ENCODE measurements at regions not wholly inside any gene's neighbourhood (a gene's known extent, or its start where the extent isn't known, plus 50 kb on each side); places are given as distances from the start of the nearest gene placed in this dataset.

DNA sequence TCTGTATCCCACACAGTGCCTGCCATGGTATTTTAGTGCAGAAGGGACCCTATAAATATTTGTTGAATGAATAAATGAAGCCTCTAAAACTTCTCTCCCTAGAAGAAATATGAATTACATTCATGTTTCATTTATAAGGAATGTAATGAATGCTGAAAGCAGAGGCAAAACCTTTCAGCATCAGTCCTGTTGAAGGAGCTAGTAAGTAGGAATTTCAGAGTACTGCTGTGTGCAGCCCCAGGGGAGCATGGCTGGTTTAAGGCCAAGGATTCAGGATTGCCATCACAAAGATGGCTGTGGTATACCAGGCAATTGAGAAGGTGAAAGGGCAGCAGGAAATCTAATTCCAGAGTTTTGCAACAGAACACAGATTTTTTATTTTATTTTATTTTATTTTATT is 1131.4 kb downstream of the IGSF11 start:
- Histone ChIP-seq H3K9ac (ENCODE audit: low read length) (no peak overlapping the region), H2AFZ (ENCODE audit: low read length) (no peak overlapping the region), H3K4me1 (ENCODE audit: low read length) (no peaks in the 10 kb centered on the region), H3K4me3 (ENCODE audit: low read length) (no peak overlapping the region), H3K27me3 (replicated peaks; ENCODE audit: insufficient read depth, low read length) (no peaks in the 10 kb centered on the region), H3K36me3 (replicated peaks; ENCODE audit: insufficient read depth, low read length) (no peaks in the 10 kb centered on the region), H4K20me1 (ENCODE audit: insufficient read depth, low read length) (no peaks in the 10 kb centered on the region), H3K9me2 (replicated peaks; ENCODE audit: insufficient read depth, low read length) (no peaks in the 10 kb centered on the region), H3K4me2 (ENCODE audit: low read depth, low read length) (no peak overlapping the region), H3K9me3 (replicated peaks; ENCODE audit: insufficient read depth, low read length) (no peaks in the 10 kb centered on the region), H3K79me2 (ENCODE audit: low read length) (no peaks in the 10 kb centered on the region), H3F3A (ENCODE audit: insufficient read depth, low read length) (no peaks in the 10 kb centered on the region), H3K27ac (ENCODE audit: low read length) (no peak overlapping the region)
- no peak for TF ChIP-seq EZH2phosphoT487 (IDR thresholded peaks at IDR 0.05; ENCODE audit: low read length)
- TF ChIP-seq, protein P1, sequence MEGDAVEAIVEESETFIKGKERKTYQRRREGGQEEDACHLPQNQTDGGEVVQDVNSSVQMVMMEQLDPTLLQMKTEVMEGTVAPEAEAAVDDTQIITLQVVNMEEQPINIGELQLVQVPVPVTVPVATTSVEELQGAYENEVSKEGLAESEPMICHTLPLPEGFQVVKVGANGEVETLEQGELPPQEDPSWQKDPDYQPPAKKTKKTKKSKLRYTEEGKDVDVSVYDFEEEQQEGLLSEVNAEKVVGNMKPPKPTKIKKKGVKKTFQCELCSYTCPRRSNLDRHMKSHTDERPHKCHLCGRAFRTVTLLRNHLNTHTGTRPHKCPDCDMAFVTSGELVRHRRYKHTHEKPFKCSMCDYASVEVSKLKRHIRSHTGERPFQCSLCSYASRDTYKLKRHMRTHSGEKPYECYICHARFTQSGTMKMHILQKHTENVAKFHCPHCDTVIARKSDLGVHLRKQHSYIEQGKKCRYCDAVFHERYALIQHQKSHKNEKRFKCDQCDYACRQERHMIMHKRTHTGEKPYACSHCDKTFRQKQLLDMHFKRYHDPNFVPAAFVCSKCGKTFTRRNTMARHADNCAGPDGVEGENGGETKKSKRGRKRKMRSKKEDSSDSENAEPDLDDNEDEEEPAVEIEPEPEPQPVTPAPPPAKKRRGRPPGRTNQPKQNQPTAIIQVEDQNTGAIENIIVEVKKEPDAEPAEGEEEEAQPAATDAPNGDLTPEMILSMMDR (IDR thresholded peaks at IDR 0.05; ENCODE audit: low read length) = no peak
- no peak for TF ChIP-seq EZH2 (optimal IDR thresholded peaks at IDR 0.05; ENCODE audit: low read depth, low read length)
- DNase-seq = no peak

DNA sequence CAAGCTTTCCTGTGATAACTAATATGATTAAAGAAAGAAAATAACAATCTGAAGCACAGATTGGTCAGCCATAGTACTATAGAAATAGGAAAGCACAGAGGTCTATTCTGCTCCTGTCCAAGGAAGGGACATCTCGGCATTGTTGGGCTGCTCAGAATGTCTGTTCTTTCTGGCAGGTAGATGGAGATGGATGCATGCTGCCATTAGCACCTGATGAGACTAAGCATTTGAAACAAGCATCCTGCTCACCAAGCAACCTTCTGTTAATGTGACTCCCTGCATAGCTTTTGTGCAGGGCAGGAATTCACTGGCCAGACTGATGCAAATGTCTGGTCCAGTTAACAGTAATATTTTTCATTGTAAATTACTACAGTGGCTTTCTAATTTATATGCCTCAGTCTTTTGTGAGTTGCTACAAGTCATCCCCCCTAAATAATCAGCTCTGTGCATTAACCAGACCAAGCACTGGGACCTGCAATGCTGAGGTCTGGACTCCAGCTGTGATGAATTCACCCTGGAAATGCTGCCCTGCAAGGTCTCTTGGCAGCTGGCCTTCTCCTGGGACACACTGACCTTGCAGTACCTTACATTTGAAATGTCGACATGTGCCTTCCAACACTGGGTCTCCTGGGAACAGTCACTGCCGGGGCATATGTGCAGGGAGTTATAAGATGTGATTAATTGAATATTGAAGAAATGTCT is 1123.7 kb downstream of the IGSF11 start:
- Histone ChIP-seq H3K4me1 (ENCODE audit: low read length) (no peaks in the 10 kb centered on the region), H3K4me3 (ENCODE audit: low read length) (no peak overlapping the region), H3K27me3 (replicated peaks; ENCODE audit: insufficient read depth, low read length) (no peaks in the 10 kb centered on the region), H3K27ac (ENCODE audit: low read length) (no peak overlapping the region), H3K79me2 (ENCODE audit: low read length) (no peaks in the 10 kb centered on the region), H2AFZ (ENCODE audit: low read length) (no peak overlapping the region), H3K4me2 (ENCODE audit: low read depth, low read length) (no peak overlapping the region), H4K20me1 (ENCODE audit: insufficient read depth, low read length) (no peaks in the 10 kb centered on the region), H3F3A (ENCODE audit: insufficient read depth, low read length) (no peaks in the 10 kb centered on the region), H3K36me3 (replicated peaks; ENCODE audit: insufficient read depth, low read length) (no peaks in the 10 kb centered on the region), H3K9me3 (replicated peaks; ENCODE audit: insufficient read depth, low read length) (no peaks in the 10 kb centered on the region), H3K9me2 (replicated peaks; ENCODE audit: insufficient read depth, low read length) (no peaks in the 10 kb centered on the region), H3K9ac (ENCODE audit: low read length) (no peak overlapping the region)
- TF ChIP-seq, protein P1 (IDR thresholded peaks at IDR 0.05; ENCODE audit: low read length) = no peak
- TF ChIP-seq EZH2phosphoT487 (IDR thresholded peaks at IDR 0.05; ENCODE audit: low read length) (no peak), EZH2 (optimal IDR thresholded peaks at IDR 0.05; ENCODE audit: low read depth, low read length) (no peak)
- no peak for DNase-seq

DNA sequence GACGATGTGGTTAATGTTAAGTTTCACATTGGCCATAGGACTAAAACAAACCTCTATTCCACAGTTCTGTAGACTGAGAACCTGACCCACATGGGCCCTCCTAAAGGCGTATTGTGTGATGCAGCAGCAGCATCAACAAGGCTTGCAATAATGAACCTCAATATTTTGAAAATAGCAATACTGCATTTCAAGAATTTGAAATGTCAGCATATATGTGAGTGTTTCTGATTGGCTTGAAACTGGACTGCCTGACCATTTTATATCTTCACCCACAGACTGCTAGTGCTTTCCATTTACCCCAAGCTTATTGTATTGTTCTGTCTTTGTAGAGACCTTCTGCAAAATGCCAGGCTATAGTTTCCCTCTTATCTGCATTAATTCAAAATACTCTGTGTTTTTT is 1122.3 kb downstream of the IGSF11 start:
- no peaks in the 10 kb centered on the region for H3F3A ChIP-seq (ENCODE audit: insufficient read depth, low read length)
- H3K9me2 ChIP-seq (replicated peaks; ENCODE audit: insufficient read depth, low read length) = no peaks in the 10 kb centered on the region
- no peak overlapping the region for H3K4me3 ChIP-seq (ENCODE audit: low read length)
- H3K79me2 ChIP-seq (ENCODE audit: low read length) = no peaks in the 10 kb centered on the region
- no peaks in the 10 kb centered on the region for H4K20me1 ChIP-seq (ENCODE audit: insufficient read depth, low read length)
- H3K4me2 ChIP-seq (ENCODE audit: low read depth, low read length) = no peak overlapping the region
- H3K36me3 ChIP-seq (replicated peaks; ENCODE audit: insufficient read depth, low read length) = no peaks in the 10 kb centered on the region
- H3K9ac ChIP-seq (ENCODE audit: low read length) = no peak overlapping the region
- no peaks in the 10 kb centered on the region for H3K9me3 ChIP-seq (replicated peaks; ENCODE audit: insufficient read depth, low read length)
- TF ChIP-seq EZH2phosphoT487 (IDR thresholded peaks at IDR 0.05; ENCODE audit: low read length) (no peak), EZH2 (optimal IDR thresholded peaks at IDR 0.05; ENCODE audit: low read depth, low read length) (no peak)
- TF ChIP-seq, protein P1 (IDR thresholded peaks at IDR 0.05; ENCODE audit: low read length) = no peak
- no peaks in the 10 kb centered on the region for H3K27me3 ChIP-seq (replicated peaks; ENCODE audit: insufficient read depth, low read length)
- H2AFZ ChIP-seq (ENCODE audit: low read length) = no peak overlapping the region
- H3K4me1 ChIP-seq (ENCODE audit: low read length) = no peaks in the 10 kb centered on the region
- DNase-seq = no peak
- H3K27ac ChIP-seq (ENCODE audit: low read length) = no peak overlapping the region

All from MM.1S (cell line).